ENCODE measurements at regions not wholly inside any gene's neighbourhood (a gene's known extent, or its start where the extent isn't known, plus 50 kb on each side); places are given as distances from the start of the nearest gene placed in this dataset.

- TF ChIP-seq CTCF (IDR thresholded peaks at IDR 0.05; ENCODE audit: control extremely low read depth, extremely low read depth, low read depth, missing control alignments), result no peak
- ChIA-PET POLR2A (no interaction called here), CTCF (interaction anchor here (1.3 kb wide), 1 partner anchor 10 kb away, joined by 3 read pairs; no protein-coding TSS in a partner anchor)
- no peak for DNase-seq (ENCODE audit: extremely low spot score)
These were observed 83.8 kb upstream of the RASA1 start for GRCh38 chr5:87183896-87184295.

GRCh38 chr5:87184605-87185004 lies 83.1 kb upstream of the RASA1 start:
- no peak for TF ChIP-seq CTCF (IDR thresholded peaks at IDR 0.05; ENCODE audit: control extremely low read depth, extremely low read depth, low read depth, missing control alignments)
- ChIA-PET CTCF (interaction anchor here (1.3 kb wide), 1 partner anchor 9 kb away, joined by 3 read pairs; no protein-coding TSS in a partner anchor), POLR2A (no interaction called here)
- no peak for DNase-seq (ENCODE audit: extremely low spot score)

GRCh38 chr5:87185838-87186237 lies 81.8 kb upstream of the RASA1 start:
- POLR2A ChIA-PET, result no interaction called here
- CTCF ChIA-PET, result no interaction called here
- DNase-seq (ENCODE audit: extremely low spot score), result no peak
- TF ChIP-seq CTCF (IDR thresholded peaks at IDR 0.05; ENCODE audit: control extremely low read depth, extremely low read depth, low read depth, missing control alignments), result no peak

GRCh38 chr5:87188391-87188790 lies 79.3 kb upstream of the RASA1 start:
- TF ChIP-seq CTCF (IDR thresholded peaks at IDR 0.05; ENCODE audit: control extremely low read depth, extremely low read depth, low read depth, missing control alignments), result no peak
- no peak for DNase-seq (ENCODE audit: extremely low spot score)
- CTCF ChIA-PET, result interaction anchor here (1.0 to 1.5 kb wide), 2 partner anchors 12 to 49 kb away, joined by 3 to 5 read pairs; no protein-coding TSS in a partner anchor
- POLR2A ChIA-PET, result no interaction called here

- DNase-seq (ENCODE audit: extremely low spot score), result no peak
- no peak for TF ChIP-seq CTCF (IDR thresholded peaks at IDR 0.05; ENCODE audit: control extremely low read depth, extremely low read depth, low read depth, missing control alignments)
- ChIA-PET CTCF (interaction anchor here (1.8 kb wide), 1 partner anchor 115 kb away, joined by 4 read pairs; no protein-coding TSS in a partner anchor), POLR2A (no interaction called here)
These were observed 77.6 kb upstream of the RASA1 start for GRCh38 chr5:87190041-87190440.

GRCh38 chr5:87190687-87191086 lies 77.0 kb upstream of the RASA1 start:
- POLR2A ChIA-PET, result no interaction called here
- CTCF ChIA-PET, result interaction anchor here (1.8 kb wide), 2 partner anchors 43 to 116 kb away, joined by 4 read pairs; no protein-coding TSS in a partner anchor
- DNase-seq (ENCODE audit: extremely low spot score), result peak; percentile 16
- no peak for TF ChIP-seq CTCF (IDR thresholded peaks at IDR 0.05; ENCODE audit: control extremely low read depth, extremely low read depth, low read depth, missing control alignments)
